Tibial artery (tissue), 4 donors: ENCODE measurements at regions not wholly inside any gene's neighbourhood (a gene's known extent, or its start where the extent isn't known, plus 50 kb on each side); places are given as distances from the start of the nearest gene placed in this dataset.

Experiments used
- DNase-seq, 2 donors: peaks; one replicate each; pipeline ENCODE4 v3.0.0-alpha.2; 2019
- H3K27ac ChIP-seq, 2 donors: fragments of 200-600 bp; sonication (generic) in 1 of 2; 1 replicate in 1 of 2; 2 replicates in 1 of 2; pipeline ENCODE4 v1.5.1; 2018 to 2019; ENCODE audit warnings: mild to moderate bottlenecking in 1 of 2
- H3K27me3 ChIP-seq, 2 donors: fragments of 200-600 bp; sonication (generic) in 1 of 2; one replicate each; pipeline versions ENCODE4 v1.5.1 to v1.6.0; 2016 to 2019
- H3K36me3 ChIP-seq, 3 donors: fragments of 200-600 bp; sonication (generic) in 2 of 3; one replicate each; pipeline ENCODE4 v1.5.1; 2016 to 2019; ENCODE audit warnings: mild to moderate bottlenecking in 2 of 3
- H3K4me1 ChIP-seq, 4 donors: fragments of 200-600 bp; sonication (generic) in 2 of 4; 1 replicate in 3 of 4; 2 replicates in 1 of 4; pipeline ENCODE4 v1.5.1; 2016 to 2019
- H3K4me3 ChIP-seq, 2 donors: fragments of 200-600 bp; sonication (generic) in 1 of 2; 1 replicate in 1 of 2; 2 replicates in 1 of 2; pipeline ENCODE4 v1.5.1; 2018 to 2019; ENCODE audit warnings: mild to moderate bottlenecking in 2 of 2
- H3K9me3 ChIP-seq, 3 donors: fragments of 200-600 bp; sonication (generic) in 1 of 3; one replicate each; pipeline ENCODE4 v1.5.1; 2016 to 2019
- intact Hi-C: fragments of 100-400 bp; cut with DNase I; formaldehyde crosslinking; loops from one replicate; pipeline ENCODE4 v1.15.0; 2023; ENCODE audit warnings: low total_unique reads
- TF ChIP-seq, protein P1 (sequence below), 2 experiments: fragments of 200-600 bp in 1 of 2; fragments of 450-650 bp in 1 of 2; IDR thresholded peaks; one replicate each; pipeline ENCODE4 v1.5.1; 2017 to 2019; ENCODE audit warnings: antibody characterized with exemption in 2 of 2, mild to moderate bottlenecking in 1 of 2, moderate library complexity in 1 of 2

DNA sequence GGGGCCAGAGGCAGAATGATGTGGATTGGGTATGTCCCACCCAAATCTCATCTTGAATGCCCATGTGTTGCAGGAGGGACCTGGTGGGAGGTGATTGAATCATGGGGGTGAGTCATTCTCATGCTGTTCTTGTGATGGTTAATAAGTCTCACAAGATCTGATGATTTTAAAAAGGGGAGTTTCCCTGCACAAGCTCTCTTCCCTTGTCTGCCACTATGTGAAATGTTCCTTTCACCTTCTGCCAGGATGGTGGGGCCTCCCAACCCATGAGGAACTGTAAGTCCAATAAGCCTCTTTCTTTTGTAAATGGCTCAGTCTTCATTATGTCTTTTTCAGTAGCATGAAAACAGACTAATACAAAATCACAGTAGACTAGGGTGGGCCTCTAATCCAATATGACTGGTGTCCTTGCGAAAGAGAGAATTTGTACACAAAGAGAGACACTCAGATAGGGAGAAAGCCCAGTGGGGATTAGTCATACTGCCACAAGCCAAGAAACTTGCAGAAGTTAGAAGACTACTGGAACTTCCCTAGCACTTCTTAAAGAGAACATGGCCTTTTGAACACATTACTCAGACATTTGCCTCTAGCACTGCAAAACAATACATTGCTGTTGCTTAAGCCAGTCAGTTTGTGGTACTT, 68.4 kb downstream of the ANXA1 start:
- Histone ChIP-seq H3K4me1 (no peaks in the 10 kb centered on the region), H3K36me3 (no peaks in the 10 kb centered on the region), H3K27ac (no peak overlapping the region), H3K9me3 (no peaks in the 10 kb centered on the region), H3K4me3 (no peak overlapping the region), H3K27me3 (peaks cover 0 to 6% of the 10 kb centered on the region in 2 donors)
- intact Hi-C loops: no loop called here
- no peak for DNase-seq
- TF ChIP-seq, protein P1, sequence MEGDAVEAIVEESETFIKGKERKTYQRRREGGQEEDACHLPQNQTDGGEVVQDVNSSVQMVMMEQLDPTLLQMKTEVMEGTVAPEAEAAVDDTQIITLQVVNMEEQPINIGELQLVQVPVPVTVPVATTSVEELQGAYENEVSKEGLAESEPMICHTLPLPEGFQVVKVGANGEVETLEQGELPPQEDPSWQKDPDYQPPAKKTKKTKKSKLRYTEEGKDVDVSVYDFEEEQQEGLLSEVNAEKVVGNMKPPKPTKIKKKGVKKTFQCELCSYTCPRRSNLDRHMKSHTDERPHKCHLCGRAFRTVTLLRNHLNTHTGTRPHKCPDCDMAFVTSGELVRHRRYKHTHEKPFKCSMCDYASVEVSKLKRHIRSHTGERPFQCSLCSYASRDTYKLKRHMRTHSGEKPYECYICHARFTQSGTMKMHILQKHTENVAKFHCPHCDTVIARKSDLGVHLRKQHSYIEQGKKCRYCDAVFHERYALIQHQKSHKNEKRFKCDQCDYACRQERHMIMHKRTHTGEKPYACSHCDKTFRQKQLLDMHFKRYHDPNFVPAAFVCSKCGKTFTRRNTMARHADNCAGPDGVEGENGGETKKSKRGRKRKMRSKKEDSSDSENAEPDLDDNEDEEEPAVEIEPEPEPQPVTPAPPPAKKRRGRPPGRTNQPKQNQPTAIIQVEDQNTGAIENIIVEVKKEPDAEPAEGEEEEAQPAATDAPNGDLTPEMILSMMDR (IDR thresholded peaks at IDR 0.05): no peak

DNA sequence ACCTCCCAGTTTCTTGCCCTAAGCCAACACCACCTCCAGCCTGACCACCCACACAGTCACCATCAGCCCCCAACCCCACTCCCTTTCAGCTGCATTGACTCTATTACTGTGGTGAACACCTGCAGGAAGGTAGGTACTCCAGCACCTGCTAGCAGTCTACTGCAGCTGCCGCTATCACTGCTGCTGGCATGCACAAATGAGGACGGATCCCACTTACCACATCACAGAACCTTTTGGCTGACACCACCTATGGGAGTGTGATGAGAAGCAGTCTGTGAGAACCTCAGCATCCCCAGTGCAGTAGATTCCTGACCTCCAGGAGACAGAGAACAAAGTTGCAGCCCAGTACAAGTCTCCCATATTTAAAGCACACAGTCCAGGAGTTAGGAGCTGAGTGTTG, 71.9 kb downstream of the ANXA1 start:
- Histone ChIP-seq H3K27ac (no peak overlapping the region), H3K27me3 (peaks cover 0 to 6% of the 10 kb centered on the region in 2 donors), H3K4me3 (no peak overlapping the region), H3K4me1 (no peaks in the 10 kb centered on the region), H3K36me3 (no peaks in the 10 kb centered on the region), H3K9me3 (no peaks in the 10 kb centered on the region)
- TF ChIP-seq, protein P1 (IDR thresholded peaks at IDR 0.05): no peak
- intact Hi-C loops: no loop called here
- DNase-seq: no peak

DNA sequence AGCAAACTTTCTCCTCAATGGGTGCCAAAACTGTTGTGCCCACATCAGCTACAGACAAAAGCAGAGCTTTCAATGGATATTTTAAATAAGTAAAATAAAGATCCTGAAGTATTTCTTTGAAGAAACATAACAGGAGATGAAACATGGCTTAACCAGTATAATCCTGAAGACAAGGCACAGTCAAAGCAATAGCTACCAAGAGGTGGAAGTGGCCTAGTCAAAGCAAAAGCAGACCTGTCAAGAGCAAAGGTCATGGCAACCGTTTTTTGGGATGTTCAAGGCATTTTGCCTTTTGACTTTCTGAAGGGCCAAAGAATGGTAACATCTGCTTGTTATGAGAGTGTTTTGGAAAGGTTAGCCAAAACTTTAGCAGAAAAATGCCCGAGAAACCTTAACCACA, 77.9 kb downstream of the ANXA1 start:
- TF ChIP-seq, protein P1 (IDR thresholded peaks at IDR 0.05): no peak
- no peaks in the 10 kb centered on the region for H3K36me3 ChIP-seq
- H3K4me1 ChIP-seq: no peaks in the 10 kb centered on the region
- intact Hi-C loops: no loop called here
- no peaks in the 10 kb centered on the region for H3K9me3 ChIP-seq
- H3K27ac ChIP-seq: no peak overlapping the region
- H3K27me3 ChIP-seq: no peaks in the 10 kb centered on the region
- DNase-seq: no peak
- H3K4me3 ChIP-seq: no peak overlapping the region

DNA sequence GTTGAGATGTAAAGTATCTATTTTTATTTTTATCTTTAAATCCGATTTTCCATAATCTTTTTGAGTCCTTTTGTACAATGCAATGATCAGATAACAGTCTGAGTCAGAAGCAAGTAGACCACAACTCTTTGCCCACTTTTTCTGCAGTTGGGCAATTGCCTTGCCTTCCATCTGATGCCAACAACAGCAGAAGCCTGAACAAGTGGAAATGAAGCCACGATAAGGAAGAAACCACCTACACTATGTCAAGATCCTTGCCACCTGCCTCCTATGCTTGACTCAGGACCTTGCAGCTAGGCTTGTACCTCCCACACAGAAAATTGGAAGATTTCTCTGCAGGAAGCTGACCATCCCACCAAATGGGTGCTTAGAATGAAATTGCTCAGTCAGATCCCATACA, 78.6 kb downstream of the ANXA1 start:
- Histone ChIP-seq H3K4me3 (no peak overlapping the region), H3K9me3 (no peaks in the 10 kb centered on the region), H3K36me3 (no peaks in the 10 kb centered on the region), H3K4me1 (no peaks in the 10 kb centered on the region), H3K27me3 (no peaks in the 10 kb centered on the region), H3K27ac (no peak overlapping the region)
- TF ChIP-seq, protein P1 (IDR thresholded peaks at IDR 0.05): no peak
- DNase-seq: no peak
- intact Hi-C loops: no loop called here

- Histone ChIP-seq H3K9me3 (no peaks in the 10 kb centered on the region), H3K4me1 (no peaks in the 10 kb centered on the region), H3K36me3 (no peaks in the 10 kb centered on the region), H3K27ac (no peak overlapping the region), H3K4me3 (no peak overlapping the region), H3K27me3 (no peaks in the 10 kb centered on the region)
- DNase-seq: no peak
- intact Hi-C loops: no loop called here
- TF ChIP-seq, protein P1 (IDR thresholded peaks at IDR 0.05): no peak
These were observed 79.5 kb downstream of the ANXA1 start for GRCh38 chr9:73231203-73231602.
